Heart left ventricle (tissue), 13 donors: ENCODE measurements at regions not wholly inside any gene's neighbourhood (a gene's known extent, or its start where the extent isn't known, plus 50 kb on each side); places are given as distances from the start of the nearest gene placed in this dataset.

Source experiments
- CTCF ChIP-seq, 12 donors: fragments of 200-600 bp; sonication (generic) in 4 of 12; IDR thresholded peaks; one replicate each; pipeline versions ENCODE4 v1.5.0 to v1.8.0; 2018 to 2022; ENCODE audit warnings: antibody characterized with exemption in 12 of 12, mild to moderate bottlenecking in 5 of 12
- POLR2A ChIP-seq, 2 donors: fragments of 450-650 bp; IDR thresholded peaks; one replicate each; pipeline ENCODE4 v1.6.1; 2017; ENCODE audit warnings: antibody characterized with exemption in 2 of 2, mild to moderate bottlenecking in 2 of 2, moderate library complexity in 2 of 2
- donor health status: ischemic (EF 13 %, LVEDD 7.1; RV severe dilation, severe dysfunction).
- donor health status: DM: no; HTN: yes; CAD: no.
- donor health status: DM: no; HTN: no; CAD: no.
- donor health status: ischemic (EF 25% LVEDD 6.9; RV normal size, moderate dysfunction).
- donor health status: ischemic (EF 25% LVEDD 5.7; RV mildly dilated, moderate dysfunction).
- donor health status: ischemic (EF 35%, LVEDD 5.7; RV mildly dilated, moderate dysfunction).
- donor health status: nonischemic (EF 11% LVEDD 7.7; RV severe dilation, severe dysfunction).
- donor health status: DM: yes; HTN: yes; CAD: no.
- donor health status: PGD.
- donor health status: ischemic (EF 29% LVEDD 5.4; RV normal size, mild dysfunction).
- donor health status: nonischemic (EF 23%, LVEDD 6.1; RV moderate dilation, normal function).

DNA sequence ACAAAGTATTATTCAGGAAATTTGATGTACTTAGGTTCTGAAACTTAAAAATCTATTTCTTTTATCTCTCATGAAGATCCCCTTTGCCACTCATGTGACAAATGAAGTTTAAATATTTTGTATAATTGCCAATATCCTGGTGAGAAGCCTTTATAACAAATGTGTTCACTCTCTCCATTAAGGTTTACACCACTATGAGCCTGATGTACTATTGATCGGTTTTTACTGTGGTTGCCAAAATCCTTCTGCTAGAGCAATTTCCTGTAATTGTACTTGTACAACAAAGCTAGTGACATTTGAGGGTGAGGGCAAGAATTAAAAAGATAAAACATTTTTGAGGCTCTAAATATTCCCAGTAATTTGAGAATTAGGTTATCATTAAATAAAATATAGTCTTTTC lies 222.3 kb upstream of the CDH19 start:
- TF ChIP-seq CTCF (IDR thresholded peaks at IDR 0.05) = no peak
- no peak for TF ChIP-seq POLR2A (IDR thresholded peaks at IDR 0.05)
